GM12873 (cell line): ENCODE measurements at regions not wholly inside any gene's neighbourhood (a gene's known extent, or its start where the extent isn't known, plus 50 kb on each side); places are given as distances from the start of the nearest gene placed in this dataset.

Source experiments
- TF ChIP-seq, protein P1 (sequence below): IDR thresholded peaks from 2 replicates; pipeline ENCODE4 v1.5.1; 2012; ENCODE audit warnings: low read depth, mild to moderate bottlenecking, moderate library complexity, low read length, control low read depth; ENCODE audit not compliant: insufficient read depth; ENCODE audit errors: missing control alignments

- TF ChIP-seq, protein P1, sequence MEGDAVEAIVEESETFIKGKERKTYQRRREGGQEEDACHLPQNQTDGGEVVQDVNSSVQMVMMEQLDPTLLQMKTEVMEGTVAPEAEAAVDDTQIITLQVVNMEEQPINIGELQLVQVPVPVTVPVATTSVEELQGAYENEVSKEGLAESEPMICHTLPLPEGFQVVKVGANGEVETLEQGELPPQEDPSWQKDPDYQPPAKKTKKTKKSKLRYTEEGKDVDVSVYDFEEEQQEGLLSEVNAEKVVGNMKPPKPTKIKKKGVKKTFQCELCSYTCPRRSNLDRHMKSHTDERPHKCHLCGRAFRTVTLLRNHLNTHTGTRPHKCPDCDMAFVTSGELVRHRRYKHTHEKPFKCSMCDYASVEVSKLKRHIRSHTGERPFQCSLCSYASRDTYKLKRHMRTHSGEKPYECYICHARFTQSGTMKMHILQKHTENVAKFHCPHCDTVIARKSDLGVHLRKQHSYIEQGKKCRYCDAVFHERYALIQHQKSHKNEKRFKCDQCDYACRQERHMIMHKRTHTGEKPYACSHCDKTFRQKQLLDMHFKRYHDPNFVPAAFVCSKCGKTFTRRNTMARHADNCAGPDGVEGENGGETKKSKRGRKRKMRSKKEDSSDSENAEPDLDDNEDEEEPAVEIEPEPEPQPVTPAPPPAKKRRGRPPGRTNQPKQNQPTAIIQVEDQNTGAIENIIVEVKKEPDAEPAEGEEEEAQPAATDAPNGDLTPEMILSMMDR, result no peak
Measured at GRCh38 chr2:238709325-238710025, 138.4 kb upstream of the TWIST2 start.

GRCh38 chr2:238710032-238710735 lies 137.7 kb upstream of the TWIST2 start:
- TF ChIP-seq, protein P1, result no peak

DNA sequence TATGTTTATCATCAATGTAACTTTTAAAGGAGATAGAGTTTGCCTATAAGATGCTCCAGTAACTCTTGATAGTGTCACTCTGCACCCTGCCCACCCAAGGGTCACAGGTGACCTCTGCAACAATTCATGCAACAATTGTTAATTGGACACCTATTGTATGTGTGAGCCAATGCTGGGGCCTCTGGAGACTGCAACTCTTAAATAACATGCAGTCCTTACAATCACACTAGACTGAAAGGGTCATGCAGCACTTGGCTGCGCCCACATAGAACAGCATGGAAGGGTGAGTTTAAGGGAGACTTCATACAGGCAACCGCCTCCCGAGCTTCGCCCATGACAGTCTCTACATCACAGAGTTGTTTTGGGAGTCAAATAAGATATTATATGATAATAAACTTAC lies 137.1 kb upstream of the TWIST2 start:
- TF ChIP-seq, protein P1, result no peak

- TF ChIP-seq, protein P1, result no peak
Measured at GRCh38 chr2:238711346-238711745, 136.5 kb upstream of the TWIST2 start.

GRCh38 chr2:238712011-238712410 lies 135.9 kb upstream of the TWIST2 start:
- TF ChIP-seq, protein P1, result no peak

DNA sequence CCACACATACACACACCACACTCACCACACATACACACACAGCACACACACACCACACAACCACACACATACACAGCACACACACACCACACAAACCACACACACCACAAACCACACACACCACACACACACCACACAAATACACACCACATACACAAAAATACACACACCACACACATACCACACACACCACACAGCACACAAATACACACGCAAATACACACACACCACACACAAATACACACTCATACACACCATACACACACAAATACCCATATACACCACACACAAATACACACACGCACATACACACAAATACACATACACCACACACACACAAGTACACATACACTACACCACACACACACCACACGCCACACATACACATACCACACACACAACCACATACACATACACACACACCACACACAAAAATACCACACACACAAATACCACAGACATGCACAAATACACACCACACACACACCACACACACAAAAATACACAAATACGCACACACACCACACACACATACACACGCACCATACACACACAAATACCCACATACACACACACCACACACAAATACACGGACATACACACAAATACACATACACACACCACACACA lies 134.6 kb upstream of the TWIST2 start:
- TF ChIP-seq, protein P1, result no peak

DNA sequence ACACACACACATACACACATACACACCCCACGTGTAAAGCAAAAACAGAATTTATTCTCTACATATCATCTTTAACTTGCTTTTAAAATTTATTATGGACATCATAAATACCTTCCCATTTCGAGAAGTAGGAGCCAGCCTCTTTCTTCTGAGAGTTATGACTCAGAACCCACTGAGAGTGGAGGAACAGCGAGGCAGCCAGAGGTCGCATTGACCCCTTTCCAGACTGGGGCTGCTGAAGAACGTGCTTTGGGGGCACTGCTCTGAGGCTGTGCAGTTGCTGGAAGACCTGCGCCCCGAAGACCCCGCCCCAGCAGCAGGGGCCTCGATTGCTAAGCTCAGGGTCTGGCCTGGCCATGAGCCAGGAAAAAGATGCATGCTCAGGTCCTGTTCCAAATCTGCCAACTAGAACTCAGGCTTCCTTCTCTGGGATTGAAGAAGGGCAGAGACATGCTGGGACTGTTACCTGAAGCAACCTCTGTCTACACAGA lies 133.8 kb upstream of the TWIST2 start:
- TF ChIP-seq, protein P1, result no peak
